KOPT-K1 (cell line): ENCODE measurements at regions not wholly inside any gene's neighbourhood (a gene's known extent, or its start where the extent isn't known, plus 50 kb on each side); places are given as distances from the start of the nearest gene placed in this dataset.
"Not testable (repeated sequence)": the region's sequence is repeated elsewhere in the genome, so short reads cannot be mapped to it uniquely, and the experiment has no call there.

Source experiments
- H3K27ac ChIP-seq: fragments of 200-600 bp; sonication (generic); 2 replicates; pipeline ENCODE4 v1.5.1; 2016; ENCODE audit warnings: antibody characterized with exemption, mild to moderate bottlenecking, low read depth, low read length; ENCODE audit not compliant: poor library complexity, severe bottlenecking
- H3K36me3 ChIP-seq: fragments of 200-600 bp; sonication (generic); 2 replicates; pipeline ENCODE4 v1.5.1; 2017; ENCODE audit warnings: antibody characterized with exemption, mild to moderate bottlenecking, low read length, moderate library complexity; ENCODE audit not compliant: insufficient read depth
- H3K9me3 ChIP-seq: fragments of 200-600 bp; sonication (generic); 2 replicates; pipeline ENCODE4 v1.5.1; 2017; ENCODE audit warnings: antibody characterized with exemption, low read length, mild to moderate bottlenecking; ENCODE audit not compliant: insufficient read depth, poor library complexity, severe bottlenecking

- Histone ChIP-seq H3K9me3 (no peaks in the 10 kb centered on the region), H3K27ac (no peak overlapping the region), H3K36me3 (no peaks in the 10 kb centered on the region)
Measured at GRCh38 chr1:4488018-4488417, 166.4 kb upstream of the AJAP1 start.

DNA sequence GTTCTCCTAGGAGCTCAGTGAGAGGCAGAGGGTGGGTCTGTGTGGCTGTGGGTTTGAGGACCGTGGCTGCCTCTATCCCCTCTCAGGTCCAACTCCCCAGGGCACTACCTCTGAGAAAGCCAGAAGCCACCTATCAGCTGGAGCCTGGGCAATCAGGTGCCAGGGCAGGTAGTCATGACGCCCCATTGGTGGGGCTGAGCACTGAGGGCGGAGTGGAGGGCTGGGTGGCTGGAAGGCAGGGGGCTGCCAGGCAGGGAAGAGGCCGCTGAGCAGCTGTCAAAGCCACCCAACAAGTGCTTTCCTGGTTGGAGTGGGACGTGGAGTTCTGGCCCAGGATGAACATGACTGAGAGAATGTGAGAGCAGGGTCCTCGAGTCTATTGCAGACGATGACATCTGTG, 164.9 kb upstream of the AJAP1 start:
- no peaks in the 10 kb centered on the region for H3K9me3 ChIP-seq
- H3K36me3 ChIP-seq: no peaks in the 10 kb centered on the region
- no peak overlapping the region for H3K27ac ChIP-seq

- H3K9me3 ChIP-seq, H3K27ac ChIP-seq, H3K36me3 ChIP-seq: not testable (repeated sequence)
Measured at GRCh38 chr1:4489992-4490391, 164.4 kb upstream of the AJAP1 start.

GRCh38 chr1:4494027-4494426, 160.4 kb upstream of the AJAP1 start:
- Histone ChIP-seq H3K9me3 (no peaks in the 10 kb centered on the region), H3K27ac (no peak overlapping the region), H3K36me3 (no peaks in the 10 kb centered on the region)

- Histone ChIP-seq H3K27ac (no peak overlapping the region), H3K36me3 (no peaks in the 10 kb centered on the region), H3K9me3 (no peaks in the 10 kb centered on the region)
Measured at GRCh38 chr1:4494558-4494957, 159.9 kb upstream of the AJAP1 start.

GRCh38 chr1:4495809-4496208, 158.6 kb upstream of the AJAP1 start:
- H3K9me3 ChIP-seq: no peaks in the 10 kb centered on the region

DNA sequence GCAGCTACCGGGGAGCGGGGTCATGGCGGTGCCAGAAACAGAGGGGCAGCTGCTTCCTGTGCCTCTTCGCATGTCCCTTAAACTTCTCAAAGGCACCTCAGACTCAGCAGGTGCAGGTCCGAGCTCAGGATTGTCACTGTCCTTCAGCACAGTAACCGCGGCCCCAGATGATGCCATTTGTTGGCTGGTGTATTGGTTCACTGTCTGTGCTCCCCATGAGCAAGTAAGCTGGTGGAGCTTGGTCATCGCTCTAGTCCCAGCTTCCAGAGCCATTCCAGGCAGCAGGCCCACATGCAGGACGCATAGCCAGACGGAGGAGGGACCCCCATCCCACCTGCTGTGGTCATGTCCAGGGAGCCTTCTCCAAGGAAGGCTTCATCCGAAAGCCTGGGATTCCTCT, 154.0 kb upstream of the AJAP1 start:
- H3K27ac ChIP-seq: no peak overlapping the region
- no peaks in the 10 kb centered on the region for H3K9me3 ChIP-seq
- no peaks in the 10 kb centered on the region for H3K36me3 ChIP-seq

More at GRCh38 chr1:4495809-4496208, 158.6 kb upstream of the AJAP1 start:
- no peak overlapping the region for H3K27ac ChIP-seq
- H3K36me3 ChIP-seq: no peaks in the 10 kb centered on the region

DNA sequence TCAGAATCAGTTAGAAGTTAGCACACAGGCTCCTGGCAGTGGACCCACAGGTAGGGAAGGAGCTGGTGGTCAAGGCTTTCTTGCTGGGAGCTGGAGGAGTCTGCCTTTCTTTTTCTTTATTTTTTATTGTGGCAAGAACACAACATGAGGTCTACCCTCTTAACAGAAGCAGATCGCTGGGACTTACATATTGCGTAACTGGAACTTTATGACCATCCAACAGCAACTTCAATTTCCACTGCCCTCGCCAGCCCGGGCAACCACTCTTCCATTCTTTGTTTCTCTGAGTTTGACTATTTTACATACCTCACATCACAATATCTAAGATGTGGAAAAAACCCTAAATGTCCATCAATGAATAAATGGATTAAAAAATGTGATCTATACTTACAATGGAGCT, 147.8 kb upstream of the AJAP1 start:
- Histone ChIP-seq H3K9me3 (no peaks in the 10 kb centered on the region), H3K36me3 (no peaks in the 10 kb centered on the region), H3K27ac (no peak overlapping the region)

DNA sequence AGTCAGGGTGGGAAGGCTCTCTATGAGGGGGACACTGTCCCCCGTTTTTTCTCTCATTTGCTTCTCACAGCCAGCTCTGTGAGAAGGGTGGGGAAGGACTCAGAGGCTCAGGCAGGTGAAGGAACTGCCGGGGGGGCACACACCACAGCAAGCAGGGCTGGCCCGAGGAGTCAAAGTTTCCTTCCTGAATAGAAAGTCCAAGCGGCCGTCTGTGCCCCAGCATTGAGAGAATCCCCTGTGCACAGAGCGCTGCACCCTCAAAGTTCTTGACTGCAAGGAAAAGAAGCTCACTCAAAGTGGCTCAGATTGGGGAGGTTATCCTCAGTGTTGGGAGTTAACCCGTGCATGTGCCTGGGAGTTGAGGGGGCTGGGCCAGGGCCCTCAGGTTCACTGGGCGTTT, 145.2 kb upstream of the AJAP1 start:
- H3K36me3 ChIP-seq: no peaks in the 10 kb centered on the region
- no peak overlapping the region for H3K27ac ChIP-seq
- H3K9me3 ChIP-seq: no peaks in the 10 kb centered on the region

- Histone ChIP-seq H3K36me3 (no peaks in the 10 kb centered on the region), H3K9me3 (no peaks in the 10 kb centered on the region), H3K27ac (no peak overlapping the region)
Measured at GRCh38 chr1:4510276-4510691, 144.1 kb upstream of the AJAP1 start.

DNA sequence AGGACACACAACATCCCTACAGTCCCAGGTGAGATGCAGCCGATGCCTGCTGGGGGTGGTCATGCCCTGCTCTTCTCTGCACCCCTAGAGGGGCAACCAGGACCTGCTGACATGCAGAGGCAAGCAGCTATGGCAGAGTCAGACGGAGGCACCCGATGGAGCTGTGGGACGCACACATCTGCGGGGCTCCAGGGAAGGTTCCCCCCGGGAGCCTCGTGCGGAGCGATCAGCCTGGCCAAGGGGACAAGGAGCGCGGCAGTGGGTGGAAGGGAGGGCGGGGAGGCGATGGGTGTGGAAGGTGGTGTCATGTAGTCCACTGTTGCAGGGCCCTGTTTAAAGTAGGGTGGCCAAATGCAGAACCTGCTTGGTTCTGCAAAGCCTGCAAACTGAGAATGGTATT, 143.0 kb upstream of the AJAP1 start:
- Histone ChIP-seq H3K36me3 (no peaks in the 10 kb centered on the region), H3K27ac (no peak overlapping the region), H3K9me3 (no peaks in the 10 kb centered on the region)

GRCh38 chr1:4512636-4513035, 141.8 kb upstream of the AJAP1 start:
- Histone ChIP-seq H3K9me3 (no peaks in the 10 kb centered on the region), H3K27ac (no peak overlapping the region), H3K36me3 (no peaks in the 10 kb centered on the region)

DNA sequence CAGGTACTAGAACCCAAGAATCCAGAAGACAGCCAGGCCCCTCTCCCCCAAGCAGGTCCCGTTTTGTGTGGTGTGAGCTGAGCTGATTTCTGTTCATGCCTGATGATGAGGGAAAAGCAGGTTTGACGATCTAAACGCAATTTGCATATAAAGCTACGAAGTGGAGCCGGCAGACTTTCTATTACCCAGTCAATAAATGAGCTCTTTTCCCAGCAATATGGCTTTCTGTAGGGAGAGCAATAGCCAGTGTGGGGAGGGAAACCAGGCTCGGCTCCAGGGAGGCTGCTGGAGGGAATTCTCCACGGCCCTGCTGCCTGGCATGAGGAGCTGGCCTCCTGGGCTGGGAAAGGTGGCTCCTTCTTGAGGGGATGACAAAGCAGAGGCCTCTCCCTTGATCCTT, 140.7 kb upstream of the AJAP1 start:
- H3K36me3 ChIP-seq: no peaks in the 10 kb centered on the region
- no peaks in the 10 kb centered on the region for H3K9me3 ChIP-seq
- H3K27ac ChIP-seq: no peak overlapping the region

- Histone ChIP-seq H3K36me3 (no peaks in the 10 kb centered on the region), H3K9me3 (no peaks in the 10 kb centered on the region), H3K27ac (no peak overlapping the region)
Measured at GRCh38 chr1:4515727-4516289, 138.6 kb upstream of the AJAP1 start.

DNA sequence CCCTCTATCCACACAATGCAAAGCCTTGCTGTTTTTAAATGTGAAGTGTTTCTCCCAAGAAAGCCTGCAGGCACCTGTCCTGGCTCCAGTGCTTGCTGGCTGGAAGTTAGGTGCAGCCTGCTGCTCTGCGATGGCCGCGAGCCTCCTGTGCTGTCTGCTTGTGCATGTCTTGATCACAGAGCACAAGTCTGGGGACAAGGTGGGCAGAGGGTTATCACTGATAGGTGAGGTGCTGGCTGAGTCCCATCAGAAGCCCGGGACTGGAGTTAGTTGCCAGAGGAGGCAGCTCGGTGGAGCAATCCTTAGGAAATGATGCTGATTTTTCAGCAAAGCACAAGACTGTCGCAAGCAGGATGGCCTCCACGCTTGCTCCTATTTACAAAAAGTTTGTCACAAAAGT, 137.8 kb upstream of the AJAP1 start:
- H3K27ac ChIP-seq: no peak overlapping the region
- no peaks in the 10 kb centered on the region for H3K9me3 ChIP-seq

GRCh38 chr1:4517186-4517954, 137.0 kb upstream of the AJAP1 start:
- Histone ChIP-seq H3K36me3 (no peaks in the 10 kb centered on the region), H3K9me3 (no peaks in the 10 kb centered on the region), H3K27ac (no peak overlapping the region)

More for the DNA sequence above, 137.8 kb upstream of the AJAP1 start:
- H3K36me3 ChIP-seq: no peaks in the 10 kb centered on the region
